ENCODE measurements at regions not wholly inside any gene's neighbourhood (a gene's known extent, or its start where the extent isn't known, plus 50 kb on each side); places are given as distances from the start of the nearest gene placed in this dataset.

DNA sequence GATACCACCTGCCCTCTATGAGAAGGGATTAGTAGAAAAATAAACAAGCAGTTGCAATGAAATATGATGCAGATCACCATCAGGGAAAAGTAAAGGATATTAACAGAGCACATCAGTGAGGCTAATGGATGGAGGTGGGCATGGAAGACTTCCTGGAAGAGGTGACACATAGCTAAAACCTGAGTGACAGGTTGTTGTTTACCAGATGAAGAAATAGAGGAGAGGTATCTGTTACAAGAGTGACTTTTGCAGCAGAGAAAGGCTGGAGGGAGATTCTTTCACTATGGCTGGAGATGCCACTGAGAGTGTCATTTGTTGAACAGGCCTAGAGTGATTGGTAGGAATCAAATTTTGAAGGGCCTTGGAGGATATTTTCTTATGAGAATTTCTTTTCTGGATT lies 646.2 kb downstream of the GATA3 start:
- ATAC-seq (no peak), DNase-seq (no peak)
- Histone ChIP-seq H3K4me1 (no peaks in the 10 kb centered on the region), H3K9me3 (peaks cover 3% of the 10 kb centered on the region), H3K36me3 (no peaks in the 10 kb centered on the region), H3K27ac (no peak overlapping the region), H3K27me3 (no peaks in the 10 kb centered on the region), H3K4me3 (no peak overlapping the region)
- intact Hi-C loops (cut with DNase I) = no loop called here
- TF ChIP-seq, protein P1, sequence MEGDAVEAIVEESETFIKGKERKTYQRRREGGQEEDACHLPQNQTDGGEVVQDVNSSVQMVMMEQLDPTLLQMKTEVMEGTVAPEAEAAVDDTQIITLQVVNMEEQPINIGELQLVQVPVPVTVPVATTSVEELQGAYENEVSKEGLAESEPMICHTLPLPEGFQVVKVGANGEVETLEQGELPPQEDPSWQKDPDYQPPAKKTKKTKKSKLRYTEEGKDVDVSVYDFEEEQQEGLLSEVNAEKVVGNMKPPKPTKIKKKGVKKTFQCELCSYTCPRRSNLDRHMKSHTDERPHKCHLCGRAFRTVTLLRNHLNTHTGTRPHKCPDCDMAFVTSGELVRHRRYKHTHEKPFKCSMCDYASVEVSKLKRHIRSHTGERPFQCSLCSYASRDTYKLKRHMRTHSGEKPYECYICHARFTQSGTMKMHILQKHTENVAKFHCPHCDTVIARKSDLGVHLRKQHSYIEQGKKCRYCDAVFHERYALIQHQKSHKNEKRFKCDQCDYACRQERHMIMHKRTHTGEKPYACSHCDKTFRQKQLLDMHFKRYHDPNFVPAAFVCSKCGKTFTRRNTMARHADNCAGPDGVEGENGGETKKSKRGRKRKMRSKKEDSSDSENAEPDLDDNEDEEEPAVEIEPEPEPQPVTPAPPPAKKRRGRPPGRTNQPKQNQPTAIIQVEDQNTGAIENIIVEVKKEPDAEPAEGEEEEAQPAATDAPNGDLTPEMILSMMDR (IDR thresholded peaks at IDR 0.05) = no peak

DNA sequence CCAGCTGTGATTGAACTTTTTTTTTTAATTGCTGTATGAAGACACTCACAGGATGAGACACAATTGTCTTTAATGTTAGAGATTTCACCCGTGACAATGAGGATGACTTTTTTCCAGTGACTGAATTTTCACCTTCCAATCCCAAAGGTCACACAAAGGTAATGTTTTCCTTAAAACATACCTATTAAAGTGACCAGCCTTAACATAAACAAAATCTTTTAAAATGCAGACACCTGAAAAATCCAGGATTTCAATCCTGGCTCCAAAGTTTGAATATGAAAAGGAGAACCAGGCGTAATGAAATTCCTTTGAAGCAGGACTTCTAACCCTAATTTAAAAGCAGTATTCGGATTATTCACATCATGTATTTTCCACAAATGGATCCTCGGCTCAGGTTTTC lies 647.7 kb downstream of the GATA3 start:
- Histone ChIP-seq H3K27ac (no peak overlapping the region), H3K4me3 (no peak overlapping the region), H3K36me3 (no peaks in the 10 kb centered on the region), H3K9me3 (peaks cover 3% of the 10 kb centered on the region), H3K27me3 (no peaks in the 10 kb centered on the region), H3K4me1 (no peaks in the 10 kb centered on the region)
- TF ChIP-seq, protein P1 (IDR thresholded peaks at IDR 0.05) = no peak
- DNase-seq (no peak), ATAC-seq (no peak)
- intact Hi-C loops (cut with DNase I) = no loop called here

DNA sequence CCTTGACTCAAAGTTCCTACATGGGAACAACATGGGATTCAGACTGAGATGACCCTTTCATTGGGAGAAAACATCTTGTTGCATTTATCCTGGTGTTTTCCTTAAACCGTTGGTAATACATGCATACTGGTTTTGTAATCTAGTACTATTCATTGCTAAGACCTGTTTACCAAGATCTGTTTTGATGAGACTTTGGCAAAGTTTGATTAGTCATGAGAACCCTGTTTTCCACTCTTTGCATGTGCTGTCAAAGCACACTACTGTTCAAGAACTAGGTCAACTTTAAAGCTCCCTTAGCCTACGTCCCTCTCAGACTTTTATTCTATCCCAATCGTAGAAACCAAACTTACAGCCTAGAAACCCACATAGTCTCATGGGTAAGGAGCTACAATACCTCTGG lies 650.9 kb downstream of the GATA3 start:
- no peak overlapping the region for H3K4me3 ChIP-seq
- H3K9me3 ChIP-seq = no peaks in the 10 kb centered on the region
- TF ChIP-seq, protein P1 (IDR thresholded peaks at IDR 0.05) = no peak
- H3K36me3 ChIP-seq = no peaks in the 10 kb centered on the region
- DNase-seq = no peak
- H3K4me1 ChIP-seq = no peaks in the 10 kb centered on the region
- intact Hi-C loops (cut with DNase I) = no loop called here
- no peak overlapping the region for H3K27ac ChIP-seq
- no peaks in the 10 kb centered on the region for H3K27me3 ChIP-seq
- ATAC-seq = no peak

DNA sequence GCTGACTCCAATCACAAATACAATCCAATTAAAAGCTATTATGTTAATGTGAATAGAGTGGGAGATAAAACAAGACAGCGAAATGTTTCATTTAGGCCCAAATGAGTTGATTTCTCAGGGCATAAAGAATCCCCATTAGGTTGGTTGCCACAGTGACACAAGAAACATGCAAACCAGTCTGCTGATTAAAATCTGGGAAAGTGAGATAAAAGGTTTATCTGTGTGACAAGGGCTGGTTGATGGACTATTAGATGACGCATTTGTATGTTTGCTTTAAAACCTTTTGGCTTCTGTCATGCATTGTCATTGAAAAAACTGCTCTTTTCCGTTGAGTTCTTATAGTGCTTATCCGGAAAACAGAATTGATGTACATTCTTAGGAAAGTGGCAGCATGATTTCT lies 658.2 kb downstream of the GATA3 start:
- TF ChIP-seq, protein P1 (IDR thresholded peaks at IDR 0.05) = no peak
- Histone ChIP-seq H3K4me1 (no peaks in the 10 kb centered on the region), H3K27ac (no peak overlapping the region), H3K4me3 (no peak overlapping the region), H3K36me3 (no peaks in the 10 kb centered on the region), H3K9me3 (no peaks in the 10 kb centered on the region), H3K27me3 (no peaks in the 10 kb centered on the region)
- DNase-seq (no peak), ATAC-seq (no peak)
- intact Hi-C loops (cut with DNase I) = no loop called here

DNA sequence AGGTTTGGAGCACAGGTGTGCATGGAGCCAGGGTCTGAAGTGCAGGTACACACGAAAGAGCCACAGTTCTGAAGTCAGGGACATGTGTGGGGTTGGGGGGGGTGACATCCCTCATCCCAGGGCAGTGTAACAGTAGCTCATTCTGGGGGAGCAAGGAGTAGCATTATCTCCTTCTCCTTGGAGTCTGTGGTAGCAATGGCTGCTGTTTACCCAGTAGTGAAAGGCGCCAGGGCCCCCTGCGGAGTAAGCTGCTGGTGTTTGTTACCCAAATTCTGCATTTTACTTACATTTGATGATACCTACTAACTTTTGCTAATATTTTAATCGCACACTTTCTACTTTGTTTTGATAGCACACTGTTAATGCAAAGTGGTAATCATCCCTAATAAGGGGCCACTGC lies 665.5 kb downstream of the GATA3 start:
- TF ChIP-seq, protein P1 (IDR thresholded peaks at IDR 0.05) = no peak
- H3K27ac ChIP-seq = no peak overlapping the region
- H3K9me3 ChIP-seq = no peaks in the 10 kb centered on the region
- H3K36me3 ChIP-seq = no peaks in the 10 kb centered on the region
- H3K4me3 ChIP-seq = no peak overlapping the region
- intact Hi-C loops (cut with DNase I) = no loop called here
- DNase-seq (no peak), ATAC-seq (no peak)
- H3K4me1 ChIP-seq = no peaks in the 10 kb centered on the region
- H3K27me3 ChIP-seq = no peaks in the 10 kb centered on the region

DNA sequence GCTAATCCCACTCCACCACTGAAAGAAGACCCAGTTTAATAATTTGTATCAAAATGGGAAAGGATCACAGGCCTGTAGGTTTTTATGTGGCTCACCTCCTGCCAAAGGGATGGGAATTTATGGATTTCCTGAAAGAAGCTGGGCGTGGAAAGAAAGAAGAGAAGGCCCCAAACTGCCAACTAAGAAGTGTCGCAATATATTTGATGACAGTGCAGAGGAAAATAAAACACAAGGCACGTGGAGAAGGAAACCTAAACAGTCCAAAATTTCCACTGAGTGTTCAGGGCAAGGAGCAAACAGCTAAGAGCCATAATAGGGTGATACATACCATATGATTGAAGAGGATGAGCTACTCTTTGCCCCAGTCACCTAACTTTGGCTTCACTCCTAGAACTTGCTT lies 667.2 kb downstream of the GATA3 start:
- intact Hi-C loops (cut with DNase I) = no loop called here

More for the DNA sequence above, 667.2 kb downstream of the GATA3 start:
- Histone ChIP-seq H3K36me3 (no peaks in the 10 kb centered on the region), H3K4me3 (no peak overlapping the region), H3K27me3 (no peaks in the 10 kb centered on the region), H3K4me1 (no peaks in the 10 kb centered on the region), H3K27ac (no peak overlapping the region), H3K9me3 (no peaks in the 10 kb centered on the region)
- DNase-seq (no peak), ATAC-seq (no peak)
- TF ChIP-seq, protein P1 (IDR thresholded peaks at IDR 0.05) = no peak
